H7 (cell line): ENCODE measurements at regions not wholly inside any gene's neighbourhood (a gene's known extent, or its start where the extent isn't known, plus 50 kb on each side); places are given as distances from the start of the nearest gene placed in this dataset.

Experiments used
- DNase-seq: peaks from one replicate; pipeline ENCODE4 v3.0.0; 2012
- H3K27me3 ChIP-seq: 2 replicates; pipeline ENCODE4 v1.6.0; 2011; ENCODE audit warnings: mild to moderate bottlenecking, low read length; ENCODE audit not compliant: control insufficient read depth, insufficient read depth
- H3K36me3 ChIP-seq: replicated peaks from 2 replicates; pipeline ENCODE4 v1.5.1; 2011; ENCODE audit warnings: low read length; ENCODE audit not compliant: control insufficient read depth, insufficient read depth
- H3K4me3 ChIP-seq: 2 replicates; pipeline ENCODE4 v1.5.1; 2011; ENCODE audit warnings: low read depth, mild to moderate bottlenecking, control low read depth, low read length, moderate library complexity; ENCODE audit not compliant: insufficient read depth

DNA sequence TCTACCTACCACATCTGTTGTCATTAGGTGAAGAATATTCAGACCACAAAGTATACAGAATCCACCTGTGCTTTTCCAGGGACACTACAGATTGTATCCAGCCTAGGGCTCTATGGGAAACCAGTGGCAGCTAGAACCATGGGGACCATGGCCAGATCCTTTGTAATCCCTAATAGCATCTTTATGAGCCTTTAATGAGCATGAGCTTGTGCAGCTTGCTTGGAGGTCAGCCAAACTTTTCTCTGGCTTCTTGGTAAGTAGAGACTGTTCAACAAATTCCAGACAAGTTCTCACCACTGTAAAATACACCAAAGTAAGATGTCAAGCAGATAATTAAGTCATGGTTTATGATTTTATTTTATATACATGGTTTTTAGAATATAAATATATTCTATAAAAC is 301.6 kb upstream of the ADGRB3 start:
- no peak for DNase-seq
- Histone ChIP-seq H3K36me3 (no peaks in the 10 kb centered on the region), H3K27me3 (no peaks in the 10 kb centered on the region), H3K4me3 (no peak overlapping the region)

- no peaks in the 10 kb centered on the region for H3K27me3 ChIP-seq
- no peak for DNase-seq
- no peak overlapping the region for H3K4me3 ChIP-seq
- H3K36me3 ChIP-seq = no peaks in the 10 kb centered on the region
Observed at GRCh38 chr6:68328156-68328555, 306.9 kb upstream of the ADGRB3 start.

DNA sequence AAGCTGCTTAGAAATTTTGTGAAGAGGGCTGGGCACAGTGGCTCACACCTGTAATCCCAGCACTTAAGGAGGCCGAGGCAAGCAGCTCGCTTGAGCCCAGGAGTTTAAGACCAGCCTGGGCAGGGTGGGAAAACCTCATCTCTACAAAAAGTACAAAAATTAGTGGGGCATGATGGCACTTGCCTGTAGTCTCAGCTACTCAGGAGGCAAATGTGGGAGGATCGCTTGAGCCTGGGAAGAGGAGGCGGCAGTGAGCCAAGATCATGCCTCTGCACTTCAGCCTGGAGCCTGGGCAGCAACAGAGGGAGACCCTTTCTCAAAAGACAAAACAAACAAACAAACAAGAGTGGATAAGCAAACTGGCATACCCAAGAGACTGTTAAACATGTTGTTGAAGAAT is 308.3 kb upstream of the ADGRB3 start:
- H3K36me3 ChIP-seq = no peaks in the 10 kb centered on the region
- H3K27me3 ChIP-seq = no peaks in the 10 kb centered on the region
- no peak overlapping the region for H3K4me3 ChIP-seq
- DNase-seq = no peak

- H3K27me3 ChIP-seq = no peaks in the 10 kb centered on the region
- H3K4me3 ChIP-seq = no peak overlapping the region
- no peaks in the 10 kb centered on the region for H3K36me3 ChIP-seq
- no peak for DNase-seq
Observed at GRCh38 chr6:68317366-68317765, 317.7 kb upstream of the ADGRB3 start.

DNA sequence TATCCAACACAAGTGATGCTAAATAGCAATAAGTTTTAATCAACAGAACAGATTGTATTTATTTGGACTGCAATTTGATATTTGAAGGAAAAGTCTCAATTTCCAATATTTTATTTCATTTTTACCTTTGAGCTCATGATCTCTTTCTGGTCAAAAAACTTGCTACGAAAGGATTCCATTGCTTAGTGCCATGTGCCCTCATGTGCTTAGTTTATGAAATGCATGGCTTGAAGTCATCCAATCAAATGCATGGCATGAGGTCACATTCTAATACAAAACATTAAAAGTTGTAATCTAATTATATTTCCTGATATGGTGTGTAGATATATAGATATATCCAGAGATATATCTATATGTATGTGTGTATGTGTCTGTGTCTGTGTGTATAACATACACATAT is 321.2 kb upstream of the ADGRB3 start:
- no peak for DNase-seq

GRCh38 chr6:68307301-68307700 is 327.8 kb upstream of the ADGRB3 start:
- no peaks in the 10 kb centered on the region for H3K36me3 ChIP-seq
- no peak overlapping the region for H3K4me3 ChIP-seq
- DNase-seq = no peak
- H3K27me3 ChIP-seq = no peaks in the 10 kb centered on the region

More for the DNA sequence above, 321.2 kb upstream of the ADGRB3 start:
- H3K4me3 ChIP-seq = no peak overlapping the region
- no peaks in the 10 kb centered on the region for H3K27me3 ChIP-seq
- H3K36me3 ChIP-seq = no peaks in the 10 kb centered on the region

- H3K4me3 ChIP-seq = no peak overlapping the region
- no peak for DNase-seq
- no peaks in the 10 kb centered on the region for H3K36me3 ChIP-seq
- no peaks in the 10 kb centered on the region for H3K27me3 ChIP-seq
Observed at GRCh38 chr6:68296126-68296525, 339.0 kb upstream of the ADGRB3 start.

- no peaks in the 10 kb centered on the region for H3K36me3 ChIP-seq
- DNase-seq = no peak
- H3K27me3 ChIP-seq = no peaks in the 10 kb centered on the region
- H3K4me3 ChIP-seq = no peak overlapping the region
Observed at GRCh38 chr6:68282646-68283045, 352.4 kb upstream of the ADGRB3 start.

DNA sequence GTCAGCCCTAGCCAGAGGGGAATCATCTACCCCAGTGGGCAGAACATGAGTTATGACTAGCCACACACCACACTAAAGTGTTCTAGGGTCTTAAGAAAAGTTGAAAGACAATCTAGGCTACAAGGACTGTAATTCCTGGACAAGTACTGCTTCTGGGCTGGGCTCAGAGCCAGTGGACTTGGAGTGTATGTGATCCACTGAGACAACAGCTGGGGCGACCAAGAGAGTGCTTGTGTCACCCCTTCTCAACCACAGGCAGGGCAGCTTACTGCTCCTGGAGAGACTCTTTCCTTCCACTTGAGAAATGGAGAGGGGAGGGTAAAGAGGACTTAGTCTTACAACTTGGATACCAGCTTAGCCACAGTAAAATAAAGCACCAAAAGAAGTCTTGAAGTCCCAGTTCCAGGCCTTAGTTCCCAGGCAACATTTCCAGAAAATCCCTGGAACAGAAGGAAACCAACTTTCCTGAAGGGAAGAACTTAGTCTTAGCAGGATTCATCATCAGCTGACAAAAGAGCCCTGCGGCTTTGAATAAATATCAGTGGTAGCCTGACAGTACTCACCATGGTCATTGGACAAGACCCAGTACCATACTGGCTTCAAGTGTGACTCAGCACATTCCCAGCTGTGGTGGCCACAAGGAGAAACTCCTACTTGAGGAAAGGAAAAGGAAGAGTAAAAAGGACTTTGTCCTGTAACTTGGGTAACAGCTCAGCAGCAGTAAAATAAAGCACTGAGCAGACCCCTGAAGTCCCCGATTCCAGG is 355.1 kb upstream of the ADGRB3 start:
- H3K36me3 ChIP-seq = no peaks in the 10 kb centered on the region
- no peak overlapping the region for H3K4me3 ChIP-seq
- DNase-seq = no peak
- H3K27me3 ChIP-seq = no peaks in the 10 kb centered on the region

- no peak for DNase-seq
- no peaks in the 10 kb centered on the region for H3K36me3 ChIP-seq
- no peak overlapping the region for H3K4me3 ChIP-seq
- no peaks in the 10 kb centered on the region for H3K27me3 ChIP-seq
Observed at GRCh38 chr6:68273297-68273696, 361.8 kb upstream of the ADGRB3 start.

- no peak for DNase-seq
- Histone ChIP-seq H3K27me3 (no peaks in the 10 kb centered on the region), H3K36me3 (no peaks in the 10 kb centered on the region), H3K4me3 (no peak overlapping the region)
Observed at GRCh38 chr6:68256391-68256790, 378.7 kb upstream of the ADGRB3 start.

GRCh38 chr6:68252632-68253031 is 382.4 kb upstream of the ADGRB3 start:
- Histone ChIP-seq H3K27me3 (no peaks in the 10 kb centered on the region), H3K4me3 (no peak overlapping the region), H3K36me3 (no peaks in the 10 kb centered on the region)
- no peak for DNase-seq

GRCh38 chr6:68247782-68248181 is 387.3 kb upstream of the ADGRB3 start:
- DNase-seq = no peak
- H3K36me3 ChIP-seq = no peaks in the 10 kb centered on the region
- no peak overlapping the region for H3K4me3 ChIP-seq
- no peaks in the 10 kb centered on the region for H3K27me3 ChIP-seq

DNA sequence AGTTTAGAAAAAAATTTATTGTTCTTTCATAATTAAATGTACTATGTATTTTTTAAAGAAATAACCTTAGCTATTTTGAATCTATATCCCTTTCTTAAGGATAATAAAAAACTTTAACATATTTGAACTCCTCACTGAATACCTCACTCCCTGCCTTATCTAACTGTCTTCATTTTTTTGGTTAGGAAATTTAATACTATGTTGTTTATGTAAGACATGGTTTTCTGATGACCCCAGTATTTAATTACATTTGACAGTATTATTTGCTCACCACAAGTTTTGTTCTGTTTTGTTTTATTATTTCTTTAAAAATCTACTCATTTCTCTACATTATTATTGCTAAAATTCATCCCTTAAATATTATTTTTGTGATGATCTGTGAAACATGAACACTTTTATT is 394.4 kb upstream of the ADGRB3 start:
- Histone ChIP-seq H3K4me3 (no peak overlapping the region), H3K36me3 (no peaks in the 10 kb centered on the region), H3K27me3 (no peaks in the 10 kb centered on the region)
- no peak for DNase-seq

- H3K27me3 ChIP-seq = no peaks in the 10 kb centered on the region
- H3K4me3 ChIP-seq = no peak overlapping the region
- no peak for DNase-seq
- no peaks in the 10 kb centered on the region for H3K36me3 ChIP-seq
Observed at GRCh38 chr6:68239034-68239433, 396.0 kb upstream of the ADGRB3 start.

- DNase-seq = no peak
- Histone ChIP-seq H3K4me3 (no peak overlapping the region), H3K36me3 (no peaks in the 10 kb centered on the region), H3K27me3 (no peaks in the 10 kb centered on the region)
Observed at GRCh38 chr6:68238097-68238601, 396.9 kb upstream of the ADGRB3 start.
